ENCODE measurements at regions not wholly inside any gene's neighbourhood (a gene's known extent, or its start where the extent isn't known, plus 50 kb on each side); places are given as distances from the start of the nearest gene placed in this dataset.
A peak's percentile ranks its signal among the peaks of the same experiment; 100 is the strongest.

- TF ChIP-seq CTCF (conservative IDR thresholded peaks at IDR 0.05; ENCODE audit: low read depth, low read length) = no peak
- H3K4me3 ChIP-seq (ENCODE audit: low read depth, low read length) = no peak overlapping the region
- no peak for DNase-seq (ENCODE audit: low read depth)
Observed at GRCh38 chr2:42862669-42863185, 70.3 kb upstream of the HAAO start.

DNA sequence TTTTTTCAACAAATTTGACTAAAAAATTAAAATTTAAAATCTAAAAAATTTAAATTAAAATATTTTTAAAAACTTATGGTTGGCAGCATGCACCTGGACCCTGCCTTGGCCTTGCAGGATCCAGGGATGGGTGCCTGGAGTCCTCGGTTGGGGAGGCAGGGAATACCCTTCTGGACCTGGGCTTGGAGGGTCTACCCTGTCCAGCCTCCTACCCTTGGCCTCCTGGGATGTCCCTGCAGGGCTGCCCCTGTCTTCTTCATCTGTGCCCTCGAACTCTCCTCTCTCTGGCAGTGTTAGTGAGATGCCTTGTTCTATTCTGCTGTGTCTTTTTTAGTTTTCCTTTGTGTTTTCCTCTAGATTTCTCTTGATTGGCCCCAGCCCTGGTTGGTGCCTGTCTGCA, 68.9 kb upstream of the HAAO start:
- DNase-seq (ENCODE audit: low read depth) = no peak
- no peak for TF ChIP-seq CTCF (conservative IDR thresholded peaks at IDR 0.05; ENCODE audit: low read depth, low read length)
- no peak overlapping the region for H3K4me3 ChIP-seq (ENCODE audit: low read depth, low read length)

DNA sequence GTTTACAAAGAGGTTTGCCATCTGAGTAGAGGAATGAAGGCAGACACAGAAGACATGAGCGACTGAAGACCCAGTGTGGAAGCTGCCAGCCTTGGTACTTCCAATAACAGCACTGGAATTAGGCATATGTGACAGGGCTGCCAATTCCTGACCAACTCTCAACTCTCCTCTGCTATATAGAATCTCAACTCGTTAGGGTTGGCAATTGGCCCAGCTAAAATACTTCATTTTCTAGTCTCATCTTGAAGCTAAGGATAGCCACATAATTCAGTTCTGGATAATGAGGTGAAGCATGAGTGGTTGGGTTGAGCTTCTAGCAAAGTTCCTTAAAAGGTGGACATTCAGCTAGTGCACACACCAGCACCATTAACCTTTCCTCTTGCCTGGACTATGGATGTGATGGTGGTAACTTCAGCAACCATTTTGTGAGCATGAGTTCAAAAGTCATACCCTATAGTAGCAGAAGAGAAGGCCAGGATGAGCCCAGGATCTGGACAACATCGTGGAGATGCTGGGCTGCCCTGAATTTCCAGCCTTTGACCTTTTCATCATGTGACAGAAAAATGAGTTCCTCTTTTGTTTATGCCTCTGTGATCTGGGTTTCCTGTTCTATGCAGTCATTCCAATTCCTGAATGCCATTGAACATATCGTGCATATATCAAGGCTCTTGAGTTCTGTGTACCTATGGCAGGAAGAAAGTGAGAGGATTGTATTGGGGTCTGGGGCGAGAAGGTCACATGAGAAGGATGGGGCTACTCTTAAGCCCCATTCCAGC, 68.1 kb upstream of the HAAO start:
- H3K4me3 ChIP-seq (ENCODE audit: low read depth, low read length) = no peak overlapping the region
- TF ChIP-seq CTCF (conservative IDR thresholded peaks at IDR 0.05; ENCODE audit: low read depth, low read length) = no peak
- no peak for DNase-seq (ENCODE audit: low read depth)

DNA sequence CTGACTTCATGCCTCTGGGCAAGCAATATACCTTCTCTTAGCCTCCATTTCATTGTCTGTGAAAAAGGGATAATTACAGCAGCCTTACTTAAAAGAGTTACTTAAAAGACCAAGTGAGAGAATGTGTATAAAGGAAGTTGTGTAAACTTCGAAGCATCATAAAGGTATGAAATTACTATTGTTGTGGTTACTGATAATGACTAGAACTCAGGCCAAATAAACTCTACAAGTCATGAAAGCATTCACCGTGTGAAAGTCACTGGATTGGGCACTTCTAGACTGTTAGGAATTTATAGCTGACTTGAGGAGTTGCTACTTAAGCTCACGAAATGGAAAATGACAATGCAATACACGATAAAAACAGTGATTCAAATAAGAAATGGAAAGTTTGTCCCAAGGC, 67.4 kb upstream of the HAAO start:
- H3K4me3 ChIP-seq (ENCODE audit: low read depth, low read length) = no peak overlapping the region
- no peak for TF ChIP-seq CTCF (conservative IDR thresholded peaks at IDR 0.05; ENCODE audit: low read depth, low read length)
- DNase-seq (ENCODE audit: low read depth) = peak; percentile 22

DNA sequence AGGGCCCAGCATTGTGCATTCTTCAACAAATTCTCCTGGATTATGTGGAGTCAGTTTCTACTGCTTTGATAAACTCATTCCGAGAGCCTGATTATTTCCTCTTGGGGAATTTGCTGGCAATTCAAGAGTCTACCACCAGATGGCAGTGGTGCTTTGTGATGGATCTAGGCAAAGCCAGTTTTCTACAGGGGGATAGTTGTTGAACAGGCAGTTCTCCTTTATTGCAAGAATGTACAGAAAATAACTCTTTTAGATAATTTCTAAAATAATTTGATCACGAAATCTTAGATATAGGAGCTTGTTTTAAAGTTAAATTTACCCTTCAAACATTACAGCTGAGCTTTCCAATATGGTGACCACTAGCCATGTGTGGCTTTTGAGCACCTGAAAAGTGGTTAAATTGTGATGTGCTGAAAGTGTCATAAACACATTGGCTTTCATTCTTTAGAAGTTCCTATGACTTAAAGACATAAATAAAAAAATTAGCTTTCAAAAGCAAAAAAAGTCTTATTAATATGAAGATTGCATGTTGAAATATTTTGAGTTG, 66.7 kb upstream of the HAAO start:
- TF ChIP-seq CTCF (conservative IDR thresholded peaks at IDR 0.05; ENCODE audit: low read depth, low read length) = peak; percentile 94
- no peak overlapping the region for H3K4me3 ChIP-seq (ENCODE audit: low read depth, low read length)
- DNase-seq (ENCODE audit: low read depth) = peak; percentile 89

DNA sequence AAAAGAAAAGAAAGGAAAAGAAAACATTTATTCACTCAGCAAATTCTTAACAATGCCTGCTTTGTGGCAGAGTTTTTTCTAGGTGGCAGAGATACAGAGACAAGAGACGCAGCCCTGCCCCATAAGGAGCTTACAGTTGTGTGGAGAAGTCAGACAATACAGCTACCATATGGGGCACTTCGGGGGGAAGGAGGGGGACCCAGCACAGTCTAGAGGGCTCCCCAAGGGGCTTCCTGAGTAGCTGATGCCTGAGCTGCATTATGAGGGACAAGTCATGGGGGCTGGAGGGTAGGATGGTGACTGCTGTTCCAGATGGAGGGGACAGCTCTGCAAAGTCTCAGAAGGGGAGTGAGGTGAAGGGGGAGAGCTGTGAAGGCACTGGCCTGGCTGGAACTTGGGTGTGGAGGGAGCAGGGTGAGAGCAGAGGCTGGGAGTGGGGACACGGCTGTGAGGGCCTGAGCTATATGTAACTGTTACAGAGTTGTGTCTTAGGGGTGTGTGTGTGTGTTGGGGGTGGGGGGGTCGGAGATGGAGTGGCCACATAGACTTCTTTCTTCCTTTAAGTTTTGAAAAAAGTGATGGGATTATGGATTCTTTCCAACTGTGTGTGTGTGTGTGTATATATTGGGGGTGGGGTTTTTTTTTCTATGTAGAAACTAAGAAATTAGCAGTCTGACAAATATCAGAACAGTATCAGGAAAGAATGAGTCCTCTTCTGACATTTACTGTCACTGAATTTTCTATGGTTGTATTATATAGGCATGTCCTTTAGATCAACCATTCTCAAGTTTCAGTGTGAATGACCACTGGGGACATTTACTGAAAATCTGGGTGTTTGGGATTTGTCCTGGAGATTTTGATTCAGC, 66.0 kb upstream of the HAAO start:
- no peak overlapping the region for H3K4me3 ChIP-seq (ENCODE audit: low read depth, low read length)
- no peak for DNase-seq (ENCODE audit: low read depth)
- no peak for TF ChIP-seq CTCF (conservative IDR thresholded peaks at IDR 0.05; ENCODE audit: low read depth, low read length)

Measured in choroid plexus epithelial cell (primary cell).